CD4-positive, alpha-beta T cell (primary cell): ENCODE measurements at regions not wholly inside any gene's neighbourhood (a gene's known extent, or its start where the extent isn't known, plus 50 kb on each side); places are given as distances from the start of the nearest gene placed in this dataset.

Source experiments
- ATAC-seq: fragments of 200-7000 bp; cut with Tn5 transposase; one replicate; pipeline ENCODE4 v1.10.0; 2022; ENCODE audit warnings: mild to moderate bottlenecking; ENCODE audit not compliant: poor library complexity
- CTCF ChIA-PET: fragments of 350-600 bp; sonication (Branson Sonifier 250); formaldehyde crosslinking; loops from one replicate; lab custom pipeline; 2021; ENCODE audit warnings: antibody characterized with exemption, inconsistent platforms; lab: Charles Lee
- POLR2A ChIA-PET: fragments of 350-600 bp; sonication (Branson Sonifier 250); formaldehyde crosslinking; loops from one replicate; lab custom pipeline; 2021; ENCODE audit warnings: antibody characterized with exemption, inconsistent platforms; lab: Charles Lee
- DNase-seq, 14 experiments: peaks; one replicate each; pipeline ENCODE4 v3.0.0-alpha.2; 2013 to 2020; ENCODE audit warnings: mixed read lengths in 2 of 14
- H3K27ac ChIP-seq, 2 donors: one replicate each; pipeline versions ENCODE4 v1.5.1 to v1.7.0; 2013; ENCODE audit warnings: low read length in 2 of 2, low read depth in 1 of 2, mild to moderate bottlenecking in 1 of 2
- H3K27me3 ChIP-seq, 2 experiments: 1 replicate in 1 of 2; 2 replicates in 1 of 2; pipeline versions ENCODE4 v1.6.1 to v1.7.0; 2013; ENCODE audit warnings: low read length in 2 of 2, control low read depth in 1 of 2, mild to moderate bottlenecking in 1 of 2, moderate library complexity in 1 of 2; ENCODE audit not compliant: insufficient read depth in 2 of 2, control insufficient read depth in 1 of 2
- H3K36me3 ChIP-seq: one replicate; pipeline ENCODE4 v1.6.1; 2013; ENCODE audit warnings: low read length, control low read depth; ENCODE audit not compliant: insufficient read depth
- H3K4me1 ChIP-seq: one replicate; pipeline ENCODE4 v1.6.1; 2013; ENCODE audit warnings: low read length, control low read depth; ENCODE audit not compliant: insufficient read depth
- H3K4me3 ChIP-seq: one replicate; pipeline ENCODE4 v1.5.1; 2013; ENCODE audit warnings: mild to moderate bottlenecking, low read length, moderate library complexity
- H3K9me3 ChIP-seq, 2 experiments: 1 replicate in 1 of 2; 2 replicates in 1 of 2; pipeline versions ENCODE4 v1.6.1 to v1.7.0; 2013; ENCODE audit warnings: low read length in 2 of 2, mild to moderate bottlenecking in 2 of 2, control low read depth in 1 of 2, moderate library complexity in 1 of 2; ENCODE audit not compliant: control insufficient read depth in 1 of 2, insufficient read depth in 1 of 2
- H3K27ac Mint-ChIP-seq: one replicate; pipeline ENCODE4 v1.8.0; 2020; ENCODE audit warnings: mixed read lengths
- H3K27me3 Mint-ChIP-seq: one replicate; pipeline ENCODE4 v1.8.0; 2021; ENCODE audit warnings: mixed read lengths
- H3K36me3 Mint-ChIP-seq: one replicate; pipeline ENCODE4 v1.8.0; 2021; ENCODE audit warnings: low read depth, mixed read lengths
- H3K4me1 Mint-ChIP-seq: one replicate; pipeline ENCODE4 v1.8.0; 2021; ENCODE audit warnings: low read depth, mixed read lengths
- H3K4me3 Mint-ChIP-seq: one replicate; pipeline ENCODE4 v1.8.0; 2020; ENCODE audit warnings: mild to moderate bottlenecking, mixed read lengths
- H3K9me3 Mint-ChIP-seq: one replicate; pipeline ENCODE4 v1.8.0; 2020; ENCODE audit warnings: mixed read lengths
- CTCF ChIP-seq: fragments of 200-600 bp; IDR thresholded peaks from one replicate; pipeline ENCODE4 v1.8.0; 2022; ENCODE audit warnings: antibody characterized with exemption, mild to moderate bottlenecking
- intact Hi-C, 2 experiments: fragments of 100-400 bp; cut with DNase I in 1 of 2; cut with micrococcal nuclease in 1 of 2; formaldehyde crosslinking; loops; one replicate each; pipeline versions ENCODE4 v1.15.1 to v1.9.0; 2023 to 2025; cut with DNase I, micrococcal nuclease

- no peaks in the 10 kb centered on the region for H3K27me3 ChIP-seq
- ChIA-PET CTCF (no interaction called here), POLR2A (no interaction called here)
- no peak overlapping the region for H3K4me3 ChIP-seq
- DNase-seq (no peak), ATAC-seq (no peak)
- no peak overlapping the region for H3K27ac ChIP-seq
- intact Hi-C loops = no loop called here
- H3K4me1 ChIP-seq = no peaks in the 10 kb centered on the region
- no peaks in the 10 kb centered on the region for H3K36me3 Mint-ChIP-seq
- no peak overlapping the region for H3K4me3 Mint-ChIP-seq
- H3K9me3 Mint-ChIP-seq = peaks cover 2% of the 10 kb centered on the region
- H3K36me3 ChIP-seq = no peaks in the 10 kb centered on the region
- no peak overlapping the region for H3K27ac Mint-ChIP-seq
- no peaks in the 10 kb centered on the region for H3K4me1 Mint-ChIP-seq
- H3K9me3 ChIP-seq = peaks cover 1 to 7% of the 10 kb centered on the region in 2 experiments
- no peaks in the 10 kb centered on the region for H3K27me3 Mint-ChIP-seq
- no peak for TF ChIP-seq CTCF
These were observed 709.1 kb downstream of the FAT4 start for GRCh38 chr4:126023896-126024295.

GRCh38 chr4:126027601-126028000 lies 712.8 kb downstream of the FAT4 start:
- no peak for TF ChIP-seq CTCF
- intact Hi-C loops = no loop called here
- Histone ChIP-seq H3K27ac (no peak overlapping the region), H3K4me1 (no peaks in the 10 kb centered on the region), H3K4me3 (no peak overlapping the region), H3K36me3 (no peaks in the 10 kb centered on the region), H3K27me3 (no peaks in the 10 kb centered on the region), H3K9me3 (peaks cover 3 to 15% of the 10 kb centered on the region in 2 experiments)
- ATAC-seq (no peak), DNase-seq (no peak)
- Mint-ChIP-seq H3K4me3 (no peak overlapping the region), H3K4me1 (no peaks in the 10 kb centered on the region), H3K27ac (no peak overlapping the region), H3K36me3 (no peaks in the 10 kb centered on the region), H3K9me3 (peaks cover 2% of the 10 kb centered on the region), H3K27me3 (no peaks in the 10 kb centered on the region)
- ChIA-PET CTCF (no interaction called here), POLR2A (no interaction called here)

GRCh38 chr4:126028876-126029275 lies 714.1 kb downstream of the FAT4 start:
- Mint-ChIP-seq H3K9me3 (peaks cover 4% of the 10 kb centered on the region), H3K4me1 (no peaks in the 10 kb centered on the region), H3K4me3 (no peak overlapping the region), H3K27ac (no peak overlapping the region), H3K27me3 (no peaks in the 10 kb centered on the region), H3K36me3 (no peaks in the 10 kb centered on the region)
- no peak for DNase-seq
- CTCF ChIA-PET = no interaction called here
- Histone ChIP-seq H3K4me1 (no peaks in the 10 kb centered on the region), H3K9me3 (peaks cover 3 to 15% of the 10 kb centered on the region in 2 experiments), H3K27ac (no peak overlapping the region), H3K36me3 (no peaks in the 10 kb centered on the region), H3K27me3 (no peaks in the 10 kb centered on the region), H3K4me3 (no peak overlapping the region)
- intact Hi-C loops = no loop called here
- no peak for TF ChIP-seq CTCF
- POLR2A ChIA-PET = no interaction called here
- no peak for ATAC-seq
